ENCODE measurements at regions not wholly inside any gene's neighbourhood (a gene's known extent, or its start where the extent isn't known, plus 50 kb on each side); places are given as distances from the start of the nearest gene placed in this dataset.

DNA sequence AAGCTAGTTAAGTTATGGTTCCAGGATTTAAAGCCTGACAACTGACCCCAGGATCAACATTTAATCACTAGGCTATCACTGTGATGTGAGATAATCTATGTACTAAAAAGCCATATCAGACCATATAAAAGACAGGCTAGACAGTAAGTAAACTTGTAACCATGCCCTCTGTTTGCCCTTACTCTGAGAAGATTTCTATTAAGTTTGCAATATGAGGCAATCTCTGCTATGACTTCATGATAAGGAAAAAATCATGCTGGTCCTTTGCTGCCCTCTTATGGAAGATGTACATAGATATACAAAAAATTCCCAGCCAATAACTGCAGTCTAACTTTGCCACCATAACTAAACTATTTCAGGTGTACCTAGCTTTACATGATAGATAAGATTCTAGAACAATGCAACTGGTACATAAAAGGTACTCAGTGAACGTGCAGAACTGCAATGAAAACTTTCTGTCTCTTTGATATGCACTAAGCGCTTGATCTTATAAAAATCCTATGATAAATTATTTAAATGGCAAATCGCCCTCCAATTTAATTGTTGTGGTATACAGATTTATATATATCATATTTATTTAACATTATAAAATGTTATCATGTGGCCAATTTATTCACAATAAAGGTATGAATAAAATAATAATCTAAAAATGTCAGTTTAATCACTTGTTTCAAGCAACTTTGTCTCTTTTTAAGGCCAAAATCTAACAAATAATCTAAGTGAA is 70.5 kb downstream of the FAM217A start (continued):
- TF ChIP-seq ETV6 (IDR thresholded peaks at IDR 0.05; ENCODE audit: borderline replicate concordance in 1 of 2, low read depth in 2 of 2, low read length in 1 of 2) (no peak), ETV6 (CRISPR knock-in tag; IDR thresholded peaks at IDR 0.05; ENCODE audit: borderline replicate concordance) (no peak), BACH1 (tag; IDR thresholded peaks at IDR 0.05) (no peak), ZNF175 (CRISPR knock-in tag; IDR thresholded peaks at IDR 0.05; ENCODE audit: low read depth) (0 out of 2 replicates have a peak, but pooled peaks have one; percentile 41), ZKSCAN3 (CRISPR knock-in tag; IDR thresholded peaks at IDR 0.05) (no peak), ZNF143 (CRISPR knock-in tag; IDR thresholded peaks at IDR 0.05) (no peak)
- TF ChIP-seq, protein P1, sequence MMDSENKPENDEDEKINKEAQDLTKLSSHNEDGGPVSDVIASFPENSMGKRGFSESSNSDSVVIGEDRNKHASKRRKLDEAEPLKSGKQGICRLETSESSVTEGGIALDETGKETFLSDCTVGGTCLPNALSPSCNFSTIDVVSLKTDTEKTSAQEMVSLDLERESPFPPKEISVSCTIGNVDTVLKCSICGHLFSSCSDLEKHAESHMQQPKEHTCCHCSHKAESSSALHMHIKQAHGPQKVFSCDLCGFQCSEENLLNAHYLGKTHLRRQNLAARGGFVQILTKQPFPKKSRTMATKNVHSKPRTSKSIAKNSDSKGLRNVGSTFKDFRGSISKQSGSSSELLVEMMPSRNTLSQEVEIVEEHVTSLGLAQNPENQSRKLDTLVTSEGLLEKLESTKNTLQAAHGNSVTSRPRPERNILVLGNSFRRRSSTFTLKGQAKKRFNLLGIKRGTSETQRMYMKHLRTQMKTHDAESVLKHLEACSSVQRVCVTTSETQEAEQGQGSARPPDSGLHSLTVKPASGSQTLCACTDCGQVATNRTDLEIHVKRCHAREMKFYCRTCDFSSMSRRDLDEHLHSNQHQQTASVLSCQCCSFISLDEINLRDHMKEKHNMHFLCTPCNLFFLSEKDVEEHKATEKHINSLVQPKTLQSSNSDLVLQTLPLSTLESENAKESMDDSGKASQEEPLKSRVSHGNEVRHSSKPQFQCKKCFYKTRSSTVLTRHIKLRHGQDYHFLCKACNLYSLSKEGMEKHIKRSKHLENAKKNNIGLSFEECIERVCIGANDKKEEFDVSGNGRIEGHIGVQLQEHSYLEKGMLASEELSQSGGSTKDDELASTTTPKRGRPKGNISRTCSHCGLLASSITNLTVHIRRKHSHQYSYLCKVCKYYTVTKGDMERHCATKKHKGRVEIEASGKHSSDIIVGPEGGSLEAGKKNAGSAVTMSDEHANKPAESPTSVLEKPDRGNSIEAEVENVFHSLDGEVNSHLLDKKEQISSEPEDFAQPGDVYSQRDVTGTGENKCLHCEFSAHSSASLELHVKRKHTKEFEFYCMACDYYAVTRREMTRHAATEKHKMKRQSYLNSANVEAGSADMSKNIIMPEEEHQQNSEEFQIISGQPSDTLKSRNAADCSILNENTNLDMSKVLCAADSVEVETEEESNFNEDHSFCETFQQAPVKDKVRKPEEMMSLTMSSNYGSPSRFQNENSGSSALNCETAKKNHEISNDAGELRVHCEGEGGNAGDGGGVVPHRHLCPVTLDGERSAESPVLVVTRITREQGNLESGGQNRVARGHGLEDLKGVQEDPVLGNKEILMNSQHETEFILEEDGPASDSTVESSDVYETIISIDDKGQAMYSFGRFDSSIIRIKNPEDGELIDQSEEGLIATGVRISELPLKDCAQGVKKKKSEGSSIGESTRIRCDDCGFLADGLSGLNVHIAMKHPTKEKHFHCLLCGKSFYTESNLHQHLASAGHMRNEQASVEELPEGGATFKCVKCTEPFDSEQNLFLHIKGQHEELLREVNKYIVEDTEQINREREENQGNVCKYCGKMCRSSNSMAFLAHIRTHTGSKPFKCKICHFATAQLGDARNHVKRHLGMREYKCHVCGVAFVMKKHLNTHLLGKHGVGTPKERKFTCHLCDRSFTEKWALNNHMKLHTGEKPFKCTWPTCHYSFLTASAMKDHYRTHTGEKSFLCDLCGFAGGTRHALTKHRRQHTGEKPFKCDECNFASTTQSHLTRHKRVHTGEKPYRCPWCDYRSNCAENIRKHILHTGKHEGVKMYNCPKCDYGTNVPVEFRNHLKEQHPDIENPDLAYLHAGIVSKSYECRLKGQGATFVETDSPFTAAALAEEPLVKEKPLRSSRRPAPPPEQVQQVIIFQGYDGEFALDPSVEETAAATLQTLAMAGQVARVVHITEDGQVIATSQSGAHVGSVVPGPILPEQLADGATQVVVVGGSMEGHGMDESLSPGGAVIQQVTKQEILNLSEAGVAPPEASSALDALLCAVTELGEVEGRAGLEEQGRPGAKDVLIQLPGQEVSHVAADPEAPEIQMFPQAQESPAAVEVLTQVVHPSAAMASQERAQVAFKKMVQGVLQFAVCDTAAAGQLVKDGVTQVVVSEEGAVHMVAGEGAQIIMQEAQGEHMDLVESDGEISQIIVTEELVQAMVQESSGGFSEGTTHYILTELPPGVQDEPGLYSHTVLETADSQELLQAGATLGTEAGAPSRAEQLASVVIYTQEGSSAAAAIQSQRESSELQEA (IDR thresholded peaks at IDR 0.05; ENCODE audit: low read depth), result no peak
- TF ChIP-seq, protein P2, sequence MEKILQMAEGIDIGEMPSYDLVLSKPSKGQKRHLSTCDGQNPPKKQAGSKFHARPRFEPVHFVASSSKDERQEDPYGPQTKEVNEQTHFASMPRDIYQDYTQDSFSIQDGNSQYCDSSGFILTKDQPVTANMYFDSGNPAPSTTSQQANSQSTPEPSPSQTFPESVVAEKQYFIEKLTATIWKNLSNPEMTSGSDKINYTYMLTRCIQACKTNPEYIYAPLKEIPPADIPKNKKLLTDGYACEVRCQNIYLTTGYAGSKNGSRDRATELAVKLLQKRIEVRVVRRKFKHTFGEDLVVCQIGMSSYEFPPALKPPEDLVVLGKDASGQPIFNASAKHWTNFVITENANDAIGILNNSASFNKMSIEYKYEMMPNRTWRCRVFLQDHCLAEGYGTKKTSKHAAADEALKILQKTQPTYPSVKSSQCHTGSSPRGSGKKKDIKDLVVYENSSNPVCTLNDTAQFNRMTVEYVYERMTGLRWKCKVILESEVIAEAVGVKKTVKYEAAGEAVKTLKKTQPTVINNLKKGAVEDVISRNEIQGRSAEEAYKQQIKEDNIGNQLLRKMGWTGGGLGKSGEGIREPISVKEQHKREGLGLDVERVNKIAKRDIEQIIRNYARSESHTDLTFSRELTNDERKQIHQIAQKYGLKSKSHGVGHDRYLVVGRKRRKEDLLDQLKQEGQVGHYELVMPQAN (IDR thresholded peaks at IDR 0.05; ENCODE audit: borderline replicate concordance), result no peak
